ENCODE measurements at regions not wholly inside any gene's neighbourhood (a gene's known extent, or its start where the extent isn't known, plus 50 kb on each side); places are given as distances from the start of the nearest gene placed in this dataset.

GRCh38 chr1:3984586-3984985 lies 84.5 kb upstream of the C1orf174 start:
- Histone ChIP-seq H3K9me3 (no peaks in the 10 kb centered on the region), H3K36me3 (no peaks in the 10 kb centered on the region), H3K4me3 (no peak overlapping the region), H3K4me1 (no peaks in the 10 kb centered on the region), H3K27ac (no peak overlapping the region), H3K27me3 (peaks cover 55% of the 10 kb centered on the region)
- WGBS, 2 donors (ENCODE audit: low coverage in 1 of 2): 76 to 98% methylated on average over 3 to 6 of the region's 13 CpGs
- TF ChIP-seq EP300 (IDR thresholded peaks at IDR 0.05) (no peak), POLR2A (IDR thresholded peaks at IDR 0.05) (no peak), POLR2AphosphoS5 (IDR thresholded peaks at IDR 0.05) (no peak)
- TF ChIP-seq, protein P1, sequence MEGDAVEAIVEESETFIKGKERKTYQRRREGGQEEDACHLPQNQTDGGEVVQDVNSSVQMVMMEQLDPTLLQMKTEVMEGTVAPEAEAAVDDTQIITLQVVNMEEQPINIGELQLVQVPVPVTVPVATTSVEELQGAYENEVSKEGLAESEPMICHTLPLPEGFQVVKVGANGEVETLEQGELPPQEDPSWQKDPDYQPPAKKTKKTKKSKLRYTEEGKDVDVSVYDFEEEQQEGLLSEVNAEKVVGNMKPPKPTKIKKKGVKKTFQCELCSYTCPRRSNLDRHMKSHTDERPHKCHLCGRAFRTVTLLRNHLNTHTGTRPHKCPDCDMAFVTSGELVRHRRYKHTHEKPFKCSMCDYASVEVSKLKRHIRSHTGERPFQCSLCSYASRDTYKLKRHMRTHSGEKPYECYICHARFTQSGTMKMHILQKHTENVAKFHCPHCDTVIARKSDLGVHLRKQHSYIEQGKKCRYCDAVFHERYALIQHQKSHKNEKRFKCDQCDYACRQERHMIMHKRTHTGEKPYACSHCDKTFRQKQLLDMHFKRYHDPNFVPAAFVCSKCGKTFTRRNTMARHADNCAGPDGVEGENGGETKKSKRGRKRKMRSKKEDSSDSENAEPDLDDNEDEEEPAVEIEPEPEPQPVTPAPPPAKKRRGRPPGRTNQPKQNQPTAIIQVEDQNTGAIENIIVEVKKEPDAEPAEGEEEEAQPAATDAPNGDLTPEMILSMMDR (IDR thresholded peaks at IDR 0.05): no peak
- ATAC-seq: no peak

DNA sequence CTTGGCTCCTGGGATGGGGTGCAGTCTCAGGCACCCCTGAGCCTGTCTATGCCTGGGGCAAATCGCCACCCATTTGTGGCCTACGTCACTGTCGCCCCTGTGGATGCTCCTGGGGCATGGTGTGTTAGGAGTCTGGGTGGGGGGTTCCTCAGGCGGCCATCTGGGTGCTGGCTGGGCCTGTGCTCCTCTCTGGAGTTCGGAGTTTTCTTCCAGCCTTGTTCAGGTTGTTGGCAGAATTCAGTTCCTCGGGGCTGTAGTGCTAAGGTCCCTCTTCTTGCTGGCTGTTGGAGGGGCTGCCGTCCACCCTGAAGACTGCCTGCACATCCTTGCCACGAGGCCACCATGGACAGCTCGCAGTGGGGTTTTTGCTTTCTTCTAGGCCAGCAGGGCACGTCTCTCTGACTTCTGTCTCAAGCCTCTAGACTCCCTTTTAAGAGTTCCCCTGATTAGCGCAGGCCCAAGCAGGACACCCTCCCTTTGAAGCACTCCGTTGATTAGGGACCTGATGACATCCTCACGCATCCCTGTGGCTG lies 86.7 kb upstream of the C1orf174 start:
- H3K36me3 ChIP-seq: no peaks in the 10 kb centered on the region
- peaks cover 0 to 8% (median 0%) of the 10 kb centered on the region in 3 donors for H3K9me3 ChIP-seq
- no peak overlapping the region for H3K4me3 ChIP-seq
- WGBS, 2 donors (ENCODE audit: low coverage in 1 of 2): 44 to 94% methylated on average over 3 to 8 of the region's 13 CpGs
- TF ChIP-seq, protein P1 (IDR thresholded peaks at IDR 0.05): no peak
- TF ChIP-seq POLR2A (IDR thresholded peaks at IDR 0.05) (no peak), POLR2AphosphoS5 (IDR thresholded peaks at IDR 0.05) (no peak), EP300 (IDR thresholded peaks at IDR 0.05) (no peak)
- no peak overlapping the region for H3K27ac ChIP-seq
- ATAC-seq: no peak
- peaks cover 48% of the 10 kb centered on the region for H3K27me3 ChIP-seq
- H3K4me1 ChIP-seq: no peaks in the 10 kb centered on the region

- H3K36me3 ChIP-seq: no peaks in the 10 kb centered on the region
- no peak overlapping the region for H3K27ac ChIP-seq
- H3K4me3 ChIP-seq: no peak overlapping the region
- H3K4me1 ChIP-seq: no peaks in the 10 kb centered on the region
- H3K27me3 ChIP-seq: peaks cover 46% of the 10 kb centered on the region
- 80% methylated on average over 1 of the region's 2 CpGs; no CpG with 5 or more reads in 1 of the 2 donors for WGBS, 2 donors (ENCODE audit: low coverage in 1 of 2)
- no peak for ATAC-seq
- TF ChIP-seq EP300 (IDR thresholded peaks at IDR 0.05) (no peak), POLR2A (IDR thresholded peaks at IDR 0.05) (no peak), POLR2AphosphoS5 (IDR thresholded peaks at IDR 0.05) (no peak)
- TF ChIP-seq, protein P1 (IDR thresholded peaks at IDR 0.05): no peak
- H3K9me3 ChIP-seq: peaks cover 0 to 8% (median 0%) of the 10 kb centered on the region in 3 donors
Measured at GRCh38 chr1:3987669-3988235, 87.7 kb upstream of the C1orf174 start.

DNA sequence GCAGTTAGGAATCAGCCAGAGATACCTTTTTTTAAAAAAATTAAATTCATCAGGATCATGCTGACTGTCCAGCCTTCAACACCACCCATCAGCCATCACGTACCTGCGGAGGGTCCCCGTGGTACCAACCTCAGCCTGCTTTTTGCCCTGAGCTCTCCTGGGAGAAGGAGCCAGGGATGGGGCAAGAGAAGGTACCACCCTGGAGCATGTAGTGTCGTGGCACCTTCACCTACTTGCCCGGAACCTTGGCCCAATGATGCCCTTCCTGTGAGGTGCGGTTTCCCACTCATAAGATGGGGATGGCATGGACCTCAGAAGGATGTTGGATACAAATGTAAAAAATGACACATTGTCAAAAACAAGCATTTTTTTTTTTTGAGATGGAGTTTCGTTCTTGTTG lies 88.4 kb upstream of the C1orf174 start:
- no peaks in the 10 kb centered on the region for H3K4me1 ChIP-seq
- peaks cover 0 to 8% (median 0%) of the 10 kb centered on the region in 3 donors for H3K9me3 ChIP-seq
- H3K27me3 ChIP-seq: peaks cover 43% of the 10 kb centered on the region
- no peak for ATAC-seq
- no peaks in the 10 kb centered on the region for H3K36me3 ChIP-seq
- H3K4me3 ChIP-seq: no peak overlapping the region
- no peak overlapping the region for H3K27ac ChIP-seq
- 76 to 77% methylated on average over 3 to 6 of the region's 7 CpGs for WGBS, 2 donors (ENCODE audit: low coverage in 1 of 2)
- TF ChIP-seq POLR2A (IDR thresholded peaks at IDR 0.05) (no peak), EP300 (IDR thresholded peaks at IDR 0.05) (no peak), POLR2AphosphoS5 (IDR thresholded peaks at IDR 0.05) (no peak)

- H3K27ac ChIP-seq: no peak overlapping the region
- H3K36me3 ChIP-seq: no peaks in the 10 kb centered on the region
- 86 to 100% methylated on average over 2 of the region's 2 CpGs for WGBS, 2 donors (ENCODE audit: low coverage in 1 of 2)
- H3K9me3 ChIP-seq: peaks cover 0 to 8% (median 0%) of the 10 kb centered on the region in 3 donors
- TF ChIP-seq POLR2A (IDR thresholded peaks at IDR 0.05) (no peak), POLR2AphosphoS5 (IDR thresholded peaks at IDR 0.05) (no peak), EP300 (IDR thresholded peaks at IDR 0.05) (no peak)
- TF ChIP-seq, protein P1 (IDR thresholded peaks at IDR 0.05): no peak
- ATAC-seq: no peak
- H3K27me3 ChIP-seq: peaks cover 50% of the 10 kb centered on the region
- H3K4me3 ChIP-seq: no peak overlapping the region
- no peaks in the 10 kb centered on the region for H3K4me1 ChIP-seq
Measured at GRCh38 chr1:3989465-3989864, 89.4 kb upstream of the C1orf174 start.
